ENCODE measurements at regions not wholly inside any gene's neighbourhood (a gene's known extent, or its start where the extent isn't known, plus 50 kb on each side); places are given as distances from the start of the nearest gene placed in this dataset.
"Not testable (repeated sequence)": the region's sequence is repeated elsewhere in the genome, so short reads cannot be mapped to it uniquely, and the experiment has no call there.

GRCh38 chr1:113208425-113208824 lies 135.4 kb downstream of the LRIG2 start:
- Mint-ChIP-seq H3K9me3 (peaks cover 11% of the 10 kb centered on the region), H3K4me1 (peaks cover 12% of the 10 kb centered on the region)
- CTCF ChIA-PET; DNase-seq (ENCODE audit: low spot score); ATAC-seq; H3K27me3 Mint-ChIP-seq (ENCODE audit: low read depth); POLR2A ChIA-PET; H3K27ac Mint-ChIP-seq; H3K4me3 Mint-ChIP-seq; H3K36me3 Mint-ChIP-seq: not testable (repeated sequence)

DNA sequence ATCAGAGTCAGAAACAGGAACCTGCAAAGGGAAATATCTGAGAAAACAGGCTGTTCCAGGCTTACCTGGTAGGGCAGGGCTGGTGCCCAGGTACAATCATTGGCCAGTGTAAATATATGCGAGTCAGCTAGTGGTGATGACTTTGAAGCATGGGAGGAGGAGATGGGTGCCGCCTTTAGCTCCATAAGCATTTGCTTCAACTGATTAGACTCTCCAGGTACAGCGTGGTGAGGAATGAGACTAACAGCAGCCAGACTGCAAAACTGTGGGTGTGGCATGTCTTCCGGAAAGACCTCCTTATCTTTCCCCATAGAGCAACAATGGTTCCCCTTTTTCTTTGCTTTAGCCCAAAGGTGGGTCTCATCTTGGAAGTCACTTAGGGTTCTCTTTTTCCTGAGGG lies 137.2 kb downstream of the LRIG2 start:
- H3K27me3 Mint-ChIP-seq (ENCODE audit: low read depth) = peaks cover 3% of the 10 kb centered on the region; the same call in 1 of the 2 replicates
- no peak overlapping the region for H3K27ac Mint-ChIP-seq
- ChIA-PET POLR2A (interaction anchor here (0.7 kb wide), 1 partner anchor 326 kb away, joined by 3 read pairs; no protein-coding TSS in a partner anchor), CTCF (interaction anchor here (0.6 to 3.1 kb wide), 7 partner anchors 10 to 515 kb away, joined by 3 to 21 read pairs (median 3); no protein-coding TSS in a partner anchor)
- no peak overlapping the region for H3K4me3 Mint-ChIP-seq
- peaks cover 21% of the 10 kb centered on the region for H3K36me3 Mint-ChIP-seq
- TF ChIP-seq JAZF1 (CRISPR knock-in tag; IDR thresholded peaks at IDR 0.05) = no peak
- no peak for TF ChIP-seq NFYB (CRISPR knock-in tag; conservative IDR thresholded peaks at IDR 0.05; ENCODE audit: low read depth)
- TF ChIP-seq ZNF138 (CRISPR knock-in tag; conservative IDR thresholded peaks at IDR 0.05) = no peak
- no peak for TF ChIP-seq ZMAT4 (CRISPR knock-in tag; IDR thresholded peaks at IDR 0.05)
- no peak for TF ChIP-seq NR3C1 (CRISPR knock-in tag; conservative IDR thresholded peaks at IDR 0.05; ENCODE audit: low read depth)
- no peak for TF ChIP-seq NR2C2 (CRISPR knock-in tag; IDR thresholded peaks at IDR 0.05)
- TF ChIP-seq ZBTB21 (CRISPR knock-in tag; IDR thresholded peaks at IDR 0.05; ENCODE audit: borderline replicate concordance) = no peak
- no peak for TF ChIP-seq PRRX2 (CRISPR knock-in tag; IDR thresholded peaks at IDR 0.05)
- TF ChIP-seq FOXJ3 (CRISPR knock-in tag; IDR thresholded peaks at IDR 0.05; ENCODE audit: borderline replicate concordance) = no peak
- TF ChIP-seq ZNF425 (CRISPR knock-in tag; conservative IDR thresholded peaks at IDR 0.05) = no peak
- TF ChIP-seq ZNF219 (CRISPR knock-in tag; IDR thresholded peaks at IDR 0.05; ENCODE audit: borderline replicate concordance) = no peak
- TF ChIP-seq CREB1 (CRISPR knock-in tag; IDR thresholded peaks at IDR 0.05) = no peak
- no peak for TF ChIP-seq KAT7 (CRISPR knock-in tag; IDR thresholded peaks at IDR 0.05; ENCODE audit: borderline replicate concordance)
- TF ChIP-seq NFE2L1 (CRISPR knock-in tag; IDR thresholded peaks at IDR 0.05) = no peak
- TF ChIP-seq, protein P1, sequence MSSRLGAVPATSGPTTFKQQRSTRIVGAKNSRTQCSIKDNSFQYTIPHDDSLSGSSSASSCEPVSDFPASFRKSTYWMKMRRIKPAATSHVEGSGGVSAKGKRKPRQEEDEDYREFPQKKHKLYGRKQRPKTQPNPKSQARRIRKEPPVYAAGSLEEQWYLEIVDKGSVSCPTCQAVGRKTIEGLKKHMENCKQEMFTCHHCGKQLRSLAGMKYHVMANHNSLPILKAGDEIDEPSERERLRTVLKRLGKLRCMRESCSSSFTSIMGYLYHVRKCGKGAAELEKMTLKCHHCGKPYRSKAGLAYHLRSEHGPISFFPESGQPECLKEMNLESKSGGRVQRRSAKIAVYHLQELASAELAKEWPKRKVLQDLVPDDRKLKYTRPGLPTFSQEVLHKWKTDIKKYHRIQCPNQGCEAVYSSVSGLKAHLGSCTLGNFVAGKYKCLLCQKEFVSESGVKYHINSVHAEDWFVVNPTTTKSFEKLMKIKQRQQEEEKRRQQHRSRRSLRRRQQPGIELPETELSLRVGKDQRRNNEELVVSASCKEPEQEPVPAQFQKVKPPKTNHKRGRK (CRISPR knock-in tag; IDR thresholded peaks at IDR 0.05; ENCODE audit: borderline replicate concordance) = no peak
- TF ChIP-seq ZSCAN18 (CRISPR knock-in tag; IDR thresholded peaks at IDR 0.05) = no peak
- no peak for TF ChIP-seq ZNF532 (CRISPR knock-in tag; IDR thresholded peaks at IDR 0.05; ENCODE audit: borderline replicate concordance)
- no peak for TF ChIP-seq OVOL2 (CRISPR knock-in tag; IDR thresholded peaks at IDR 0.05; ENCODE audit: borderline replicate concordance)
- no peak for TF ChIP-seq E2F5 (CRISPR knock-in tag; IDR thresholded peaks at IDR 0.05)
- no peak for TF ChIP-seq TEAD4 (CRISPR knock-in tag; IDR thresholded peaks at IDR 0.05)
- DNase-seq (ENCODE audit: low spot score) (no peak), ATAC-seq (no peak)
- H3K9me3 Mint-ChIP-seq = peaks cover 22% of the 10 kb centered on the region
- H3K4me1 Mint-ChIP-seq = peaks cover 12% of the 10 kb centered on the region

Measured in WTC11 (cell line).